NAMALWA (cell line): ENCODE measurements at regions not wholly inside any gene's neighbourhood (a gene's known extent, or its start where the extent isn't known, plus 50 kb on each side); places are given as distances from the start of the nearest gene placed in this dataset.

Experiments used
- DNase-seq: peaks from one replicate; pipeline ENCODE4 v3.0.0-alpha.2; 2015; ENCODE audit warnings: low spot score

DNA sequence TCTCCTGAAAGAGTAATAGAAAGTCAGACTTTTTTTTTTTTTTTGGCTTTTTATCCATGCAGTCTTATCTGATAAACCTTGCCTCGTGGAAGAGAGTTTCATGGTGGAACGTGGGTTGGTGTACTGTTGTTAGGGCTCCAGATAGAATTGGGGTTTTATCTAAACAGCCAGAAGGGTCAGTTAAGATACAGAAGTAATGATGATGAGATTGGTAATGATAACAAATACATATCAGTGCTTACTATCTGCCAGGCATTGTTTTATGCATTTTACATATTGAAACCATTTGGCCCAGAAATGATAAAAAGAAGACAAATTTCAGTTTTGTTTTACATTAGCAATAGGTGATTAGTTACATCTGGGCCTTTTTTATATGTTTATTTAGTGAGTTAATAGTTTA lies 372.8 kb upstream of the PRICKLE1 start:
- DNase-seq, result no peak

DNA sequence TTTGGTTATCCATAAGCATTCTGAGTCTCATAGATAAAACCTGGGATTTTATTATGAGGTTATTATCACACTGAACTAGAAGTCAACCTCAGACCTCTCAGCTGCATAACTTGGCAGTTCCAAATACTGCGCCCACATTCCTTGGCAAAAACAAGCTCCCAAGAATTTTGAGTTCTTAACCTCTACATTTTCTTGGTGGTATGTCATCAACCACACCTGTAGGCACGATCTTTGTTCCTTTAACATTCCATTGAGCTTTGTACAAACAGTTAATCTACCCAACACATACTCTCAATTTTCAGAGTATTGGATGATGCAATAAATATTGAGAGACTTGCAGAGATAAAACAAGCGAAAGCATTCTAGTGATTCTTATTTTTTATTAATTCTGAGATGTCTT lies 371.8 kb upstream of the PRICKLE1 start:
- DNase-seq, result no peak

DNA sequence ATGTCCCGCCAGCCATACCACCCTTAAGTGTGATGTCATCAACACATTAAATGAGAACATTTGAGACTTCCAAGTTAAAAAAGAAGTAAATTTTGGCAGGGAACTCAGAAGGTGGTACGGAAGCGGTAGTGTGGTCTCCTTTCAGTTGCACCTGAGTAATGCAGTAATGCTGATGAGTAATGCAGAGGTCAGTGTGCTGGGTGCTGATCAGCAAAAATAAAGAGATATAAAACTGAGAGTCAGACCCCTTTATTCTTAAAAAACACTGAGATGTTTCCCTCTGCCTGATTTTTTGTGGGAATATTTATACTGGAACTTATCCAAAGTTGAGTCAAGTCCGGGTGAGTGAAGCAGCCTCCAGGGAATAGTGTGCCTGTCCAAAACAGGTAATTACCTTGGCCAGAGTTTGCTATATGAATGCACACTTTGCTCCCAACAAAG lies 370.6 kb upstream of the PRICKLE1 start:
- DNase-seq, result no peak

GRCh38 chr12:42958291-42958674 lies 368.7 kb upstream of the PRICKLE1 start:
- no peak for DNase-seq

GRCh38 chr12:42957561-42958290 lies 368.2 kb upstream of the PRICKLE1 start:
- no peak for DNase-seq

DNA sequence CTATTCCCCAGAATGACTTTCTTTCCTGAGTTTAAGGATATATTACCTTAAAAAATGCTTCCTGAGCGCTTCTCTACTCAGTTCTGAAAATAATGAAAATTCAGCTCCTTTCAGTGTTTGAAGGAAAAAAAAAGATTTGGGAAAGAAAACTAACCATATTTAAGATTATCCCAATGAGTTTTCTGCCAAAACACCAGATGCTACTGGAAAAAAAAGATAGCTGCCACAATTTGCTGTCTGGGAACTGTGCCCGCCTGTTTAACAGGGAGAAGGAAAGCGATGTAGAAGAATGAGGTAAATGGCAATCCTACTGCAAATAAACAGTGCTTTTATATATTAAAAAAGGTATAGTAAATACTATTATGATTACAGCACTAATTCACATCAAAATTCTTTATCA lies 367.6 kb upstream of the PRICKLE1 start:
- no peak for DNase-seq

DNA sequence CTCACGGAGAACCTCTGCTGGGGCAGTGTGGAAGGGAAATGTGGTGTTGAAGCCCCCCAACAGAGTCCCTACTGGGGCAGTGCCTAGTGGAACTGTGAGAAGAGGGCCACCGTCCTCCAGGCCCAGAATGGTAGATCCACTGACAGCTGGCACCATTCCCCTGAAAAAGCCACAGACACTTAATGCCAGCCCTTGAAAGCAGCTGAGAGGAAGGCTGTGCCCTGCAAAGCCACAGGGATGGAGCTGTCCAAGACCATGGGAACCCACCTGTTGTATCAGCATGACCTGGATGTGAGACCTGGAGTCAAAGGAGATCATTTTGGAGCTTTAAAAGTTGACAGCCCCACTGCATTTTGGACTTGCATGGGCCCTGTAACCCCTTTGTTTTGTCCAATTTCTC lies 363.5 kb upstream of the PRICKLE1 start:
- DNase-seq, result no peak

DNA sequence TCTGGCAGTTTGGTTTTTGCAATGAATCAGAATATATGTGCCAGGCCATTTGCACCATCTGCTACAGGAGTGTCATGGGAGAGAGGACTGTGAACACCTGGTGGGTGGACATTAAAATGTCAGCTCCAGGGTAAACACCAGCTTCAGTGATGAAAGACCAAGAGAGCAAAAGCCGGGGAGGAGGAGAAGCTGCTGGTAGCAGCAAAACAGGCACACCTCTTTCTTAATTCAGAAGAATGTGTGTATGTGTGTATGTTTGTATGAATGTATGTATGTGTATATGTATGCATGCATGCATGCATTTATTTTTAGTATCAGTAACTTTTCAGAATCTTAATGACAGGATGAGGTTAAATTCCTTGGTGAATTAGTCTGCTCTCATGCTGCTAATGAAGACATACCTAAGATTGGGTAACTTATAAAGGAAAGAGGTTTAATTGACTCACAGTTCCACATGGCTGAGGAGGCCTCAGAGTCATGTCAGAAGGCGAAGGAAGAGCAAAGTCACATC lies 357.4 kb upstream of the PRICKLE1 start:
- DNase-seq, result no peak

- no peak for DNase-seq
These were observed 356.4 kb upstream of the PRICKLE1 start for GRCh38 chr12:42945927-42946326.

GRCh38 chr12:42944516-42944915 lies 355.0 kb upstream of the PRICKLE1 start:
- DNase-seq, result no peak

GRCh38 chr12:42936991-42937390 lies 347.4 kb upstream of the PRICKLE1 start:
- no peak for DNase-seq

- no peak for DNase-seq
These were observed 346.7 kb upstream of the PRICKLE1 start for GRCh38 chr12:42936260-42936659.

DNA sequence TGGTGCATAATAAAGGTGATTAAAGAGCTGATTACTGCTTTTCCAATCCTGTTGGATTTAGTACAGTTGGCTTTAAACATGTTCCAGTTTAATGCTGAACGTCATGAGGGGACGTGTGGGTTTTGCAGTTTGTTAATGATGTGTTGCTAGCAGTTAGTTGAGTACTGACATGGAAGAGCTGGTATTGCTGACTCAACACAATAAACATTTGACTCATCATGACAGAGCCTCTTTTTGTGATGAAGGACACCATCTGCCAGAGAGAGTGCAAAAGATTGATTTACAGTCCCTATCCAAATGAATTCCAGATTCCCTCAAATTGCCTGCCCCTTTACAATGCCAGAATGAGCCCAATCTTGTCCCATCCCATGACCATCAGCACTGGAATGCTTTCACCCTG lies 346.2 kb upstream of the PRICKLE1 start:
- no peak for DNase-seq

- DNase-seq, result no peak
These were observed 345.5 kb upstream of the PRICKLE1 start for GRCh38 chr12:42935090-42935489.

DNA sequence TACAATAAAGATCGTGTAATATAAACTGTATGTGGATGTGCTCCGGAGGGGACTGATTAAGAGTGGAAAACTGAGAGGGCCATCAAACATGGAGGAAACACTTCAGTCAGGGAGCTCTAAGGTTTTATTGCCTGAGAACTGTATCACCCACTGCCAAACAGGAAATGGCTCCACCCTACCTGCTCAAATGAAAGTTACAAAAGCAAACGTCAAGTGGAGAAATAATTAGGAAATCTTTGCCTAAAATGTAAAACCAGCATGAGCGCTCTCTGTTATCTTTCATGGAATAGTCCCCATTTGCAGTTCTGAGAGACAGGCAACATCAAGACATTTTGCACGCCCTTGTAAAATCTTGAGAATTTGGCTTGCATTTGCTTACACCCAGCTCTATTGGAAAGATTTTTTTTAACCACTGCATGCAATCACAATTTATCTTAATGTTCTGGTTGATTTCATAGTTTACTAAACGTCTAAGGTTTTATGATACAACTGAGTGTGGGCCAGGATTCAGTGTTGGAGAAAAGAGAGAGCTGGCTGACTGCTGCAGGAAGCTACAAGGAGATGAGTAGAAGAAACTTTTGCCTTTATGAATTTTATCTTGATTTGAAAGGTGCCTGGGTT lies 344.0 kb upstream of the PRICKLE1 start:
- no peak for DNase-seq

DNA sequence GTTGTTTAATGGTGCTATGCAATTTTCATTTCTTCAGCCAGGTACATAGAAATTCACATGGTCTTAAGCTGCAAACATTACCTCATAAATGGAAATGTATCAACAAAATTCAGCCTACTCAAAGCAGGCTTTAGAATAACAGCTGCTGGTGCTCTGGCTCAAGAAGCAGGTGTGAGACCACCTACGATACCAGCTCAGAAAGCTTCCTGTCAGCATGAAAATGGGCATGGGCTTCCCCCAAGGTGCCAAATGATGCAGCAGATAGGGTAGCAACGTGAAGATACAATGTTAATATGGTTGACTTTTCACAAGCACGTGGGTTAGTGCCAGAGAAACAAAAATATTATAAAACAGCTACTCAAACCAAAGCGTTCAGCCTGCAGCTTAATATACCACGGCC lies 343.4 kb upstream of the PRICKLE1 start:
- no peak for DNase-seq

DNA sequence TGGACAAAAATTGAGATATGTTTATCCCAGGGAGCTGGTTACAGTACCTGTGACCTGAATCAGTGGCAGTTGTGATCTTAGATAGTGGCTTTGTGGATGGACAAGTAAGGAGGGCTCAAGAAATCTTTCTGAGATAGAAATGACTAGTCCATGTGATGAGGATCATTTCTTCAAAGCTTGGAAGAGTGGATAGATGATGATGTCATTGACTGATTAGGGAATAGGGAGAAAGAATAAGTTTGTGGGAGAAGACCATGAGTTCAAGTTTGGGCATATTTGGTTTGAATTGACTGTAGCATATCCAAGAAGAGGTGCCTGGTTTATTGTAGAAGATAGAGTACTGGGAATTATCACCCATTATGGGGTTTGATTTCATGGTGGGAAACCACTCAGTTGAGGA lies 336.7 kb upstream of the PRICKLE1 start:
- DNase-seq, result no peak

DNA sequence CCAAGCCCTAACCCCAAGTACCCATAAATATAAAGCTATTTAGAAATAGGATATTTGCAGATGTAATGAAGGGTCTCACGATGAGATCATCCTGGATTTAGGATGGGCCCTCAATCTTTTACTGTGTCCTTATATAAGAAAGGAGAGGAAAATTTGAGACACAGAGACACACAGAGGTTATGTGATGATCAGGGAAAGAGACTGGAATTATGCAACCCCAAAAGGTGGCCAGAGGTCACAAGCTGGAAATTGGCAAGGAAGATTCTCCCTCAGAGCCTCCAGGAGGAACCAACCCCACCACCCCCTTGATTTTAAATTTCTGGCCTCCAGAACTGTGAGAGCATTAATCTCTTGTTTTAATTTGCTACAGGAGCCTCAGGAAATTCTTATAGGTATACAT lies 334.9 kb upstream of the PRICKLE1 start:
- no peak for DNase-seq

DNA sequence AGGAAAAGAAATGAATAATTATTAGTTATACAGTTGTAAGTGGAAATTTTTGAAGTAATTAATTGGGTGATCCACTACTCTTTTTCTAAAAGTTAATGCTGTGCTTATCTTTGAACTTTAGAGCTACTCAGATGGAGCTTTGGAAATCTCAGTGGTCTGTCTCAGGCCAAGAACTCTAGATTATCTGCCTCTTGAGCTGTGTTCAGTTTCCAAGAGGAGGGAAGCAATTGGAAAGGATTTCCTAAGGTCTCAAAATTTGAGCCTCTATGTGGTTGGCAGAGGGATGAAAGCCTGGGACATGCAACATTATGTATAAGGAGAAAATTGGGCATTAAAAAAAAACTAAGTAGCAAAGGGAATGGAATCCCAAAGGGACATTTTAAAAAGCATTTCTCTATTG lies 334.0 kb upstream of the PRICKLE1 start:
- DNase-seq, result no peak

- DNase-seq, result no peak
These were observed 333.6 kb upstream of the PRICKLE1 start for GRCh38 chr12:42923156-42923555.

GRCh38 chr12:42922505-42922850 lies 332.9 kb upstream of the PRICKLE1 start:
- no peak for DNase-seq

- DNase-seq, result no peak
These were observed 332.4 kb upstream of the PRICKLE1 start for GRCh38 chr12:42921741-42922504.

DNA sequence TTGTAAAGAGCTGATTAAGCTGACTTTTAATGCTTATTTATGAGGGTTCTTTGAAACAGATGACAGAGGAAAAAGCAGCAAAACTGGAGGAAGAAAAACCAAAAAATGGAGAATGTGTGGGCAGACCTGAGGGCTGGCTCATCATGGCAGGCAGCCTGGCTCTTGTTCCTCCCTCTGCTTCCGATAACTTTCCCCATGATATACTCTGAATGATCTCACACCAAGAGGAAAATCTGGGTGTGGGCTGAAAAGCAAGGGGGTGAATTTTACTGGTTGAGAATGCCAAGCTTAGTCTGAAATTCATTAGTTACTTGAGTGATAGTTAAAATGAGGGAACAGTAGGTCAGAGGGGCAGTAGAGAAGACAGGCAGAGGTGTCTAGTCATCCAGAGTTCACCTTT lies 330.1 kb upstream of the PRICKLE1 start:
- no peak for DNase-seq
